ENCODE measurements at regions not wholly inside any gene's neighbourhood (a gene's known extent, or its start where the extent isn't known, plus 50 kb on each side); places are given as distances from the start of the nearest gene placed in this dataset.

DNA sequence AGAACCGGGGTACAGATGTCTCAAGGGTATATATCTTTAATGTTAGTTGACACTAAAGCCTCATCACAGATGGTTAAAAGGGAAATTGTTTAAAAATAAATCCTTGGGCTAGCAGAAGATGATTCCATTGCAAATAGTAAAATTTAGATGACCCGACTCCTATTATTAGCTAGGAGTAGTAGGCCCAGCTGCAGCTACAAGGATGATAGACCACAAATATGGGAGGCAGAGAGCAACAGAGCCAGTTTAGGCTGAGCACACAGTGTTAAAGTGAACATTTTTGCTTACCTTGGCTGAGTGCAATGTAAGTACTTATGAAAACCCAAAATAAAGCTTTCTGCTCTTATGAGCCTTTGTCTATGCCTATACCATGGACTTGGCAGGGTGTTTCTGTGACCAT is 100.5 kb upstream of the COL11A1 start:
- Mint-ChIP-seq H3K9me3 (no peaks in the 10 kb centered on the region), H3K27ac (no peak overlapping the region), H3K4me1 (no peaks in the 10 kb centered on the region), H3K27me3 (no peaks in the 10 kb centered on the region), H3K36me3 (ENCODE audit: low read depth) (no peaks in the 10 kb centered on the region), H3K4me3 (no peak overlapping the region)
- ChIA-PET CTCF (no interaction called here), POLR2A (no interaction called here)
- DNase-seq, result no peak

DNA sequence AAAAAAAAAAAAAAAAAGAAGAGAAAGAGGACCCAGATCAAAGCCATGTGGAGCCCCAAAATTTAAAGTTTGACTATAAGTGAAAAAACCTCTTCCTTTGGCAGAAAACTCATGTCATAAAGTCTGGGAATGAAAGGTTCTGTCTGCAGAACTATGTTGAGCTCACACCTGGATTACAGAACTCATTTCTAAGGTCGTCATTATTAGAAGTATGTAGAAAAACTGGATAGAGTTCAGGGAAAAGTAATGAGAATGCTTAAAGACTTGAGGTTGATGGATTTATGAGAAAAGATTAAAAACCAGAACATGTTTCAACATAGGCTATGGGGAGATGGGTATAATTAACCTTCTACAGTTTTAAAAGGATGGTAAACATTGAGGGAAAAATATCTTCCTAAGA is 90.7 kb upstream of the COL11A1 start:
- CTCF ChIA-PET, result no interaction called here
- Mint-ChIP-seq H3K36me3 (ENCODE audit: low read depth) (no peaks in the 10 kb centered on the region), H3K4me1 (no peaks in the 10 kb centered on the region), H3K27ac (no peak overlapping the region), H3K9me3 (no peaks in the 10 kb centered on the region), H3K4me3 (no peak overlapping the region), H3K27me3 (no peaks in the 10 kb centered on the region)
- no peak for DNase-seq
- POLR2A ChIA-PET, result no interaction called here

DNA sequence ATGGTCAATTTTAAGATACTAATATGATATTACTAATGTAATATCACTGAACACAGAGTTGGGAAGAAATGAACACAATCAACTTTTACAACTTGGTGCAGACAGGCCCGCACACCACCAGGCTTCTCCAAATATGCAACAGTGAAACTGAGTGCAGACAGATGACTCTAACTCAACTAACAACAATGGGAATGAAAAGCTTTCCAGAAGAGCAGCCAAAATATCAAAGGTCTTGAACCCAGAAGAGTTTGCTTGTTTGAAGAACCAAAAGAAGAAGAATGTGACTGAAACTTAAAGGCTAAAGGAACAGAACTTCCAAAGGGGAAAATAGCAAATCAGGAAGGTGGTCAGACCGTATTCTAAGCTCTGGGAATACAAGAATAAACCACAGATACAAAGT is 89.8 kb upstream of the COL11A1 start:
- no peaks in the 10 kb centered on the region for H3K36me3 Mint-ChIP-seq (ENCODE audit: low read depth)
- ChIA-PET POLR2A (no interaction called here), CTCF (no interaction called here)
- H3K27me3 Mint-ChIP-seq, result no peaks in the 10 kb centered on the region
- no peak overlapping the region for H3K4me3 Mint-ChIP-seq
- no peaks in the 10 kb centered on the region for H3K4me1 Mint-ChIP-seq
- DNase-seq, result no peak
- no peak overlapping the region for H3K27ac Mint-ChIP-seq
- H3K9me3 Mint-ChIP-seq, result no peaks in the 10 kb centered on the region

DNA sequence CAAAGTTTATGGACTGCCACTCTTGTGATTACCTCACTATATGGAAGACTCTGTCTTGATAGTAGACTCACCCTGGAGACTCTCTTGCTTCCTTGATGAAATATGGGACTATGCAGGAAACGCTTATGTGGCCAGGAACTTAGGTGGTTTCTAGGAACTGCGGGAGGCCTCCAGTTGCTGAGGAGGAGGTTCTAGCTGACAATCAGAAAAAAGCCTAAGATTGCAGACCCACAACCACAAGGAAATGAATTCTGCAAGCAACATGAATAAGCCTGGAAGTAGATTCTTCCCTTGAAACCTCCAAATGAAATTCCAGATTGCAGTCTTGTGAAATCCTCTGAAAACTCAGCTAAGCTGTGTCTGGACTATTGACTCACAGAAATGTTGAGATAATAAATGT is 88.9 kb upstream of the COL11A1 start:
- no peaks in the 10 kb centered on the region for H3K27me3 Mint-ChIP-seq
- CTCF ChIA-PET, result no interaction called here
- POLR2A ChIA-PET, result no interaction called here
- H3K36me3 Mint-ChIP-seq (ENCODE audit: low read depth), result no peaks in the 10 kb centered on the region
- no peak overlapping the region for H3K27ac Mint-ChIP-seq
- no peaks in the 10 kb centered on the region for H3K9me3 Mint-ChIP-seq
- H3K4me1 Mint-ChIP-seq, result no peaks in the 10 kb centered on the region
- no peak for DNase-seq
- no peak overlapping the region for H3K4me3 Mint-ChIP-seq

DNA sequence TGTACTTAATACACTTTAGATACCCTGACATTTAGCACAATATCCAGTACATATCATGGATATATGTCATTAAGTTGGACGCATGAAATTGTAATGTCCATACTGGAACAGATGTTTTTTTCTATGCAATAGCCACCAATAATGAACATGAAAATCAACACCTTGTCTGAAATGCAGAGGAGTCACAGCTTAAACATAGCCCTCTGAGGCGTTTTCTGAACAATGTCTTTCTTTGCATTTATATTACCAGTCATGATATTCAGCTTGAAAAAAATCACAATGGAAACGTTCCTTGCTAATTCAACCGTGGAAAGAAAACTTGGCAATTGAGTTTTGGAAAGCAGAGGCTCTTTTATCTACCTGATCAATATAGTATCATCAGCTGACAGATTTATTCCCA is 86.7 kb upstream of the COL11A1 start:
- CTCF ChIA-PET, result no interaction called here
- no peak for DNase-seq
- no peaks in the 10 kb centered on the region for H3K27me3 Mint-ChIP-seq
- no peak overlapping the region for H3K4me3 Mint-ChIP-seq
- no peaks in the 10 kb centered on the region for H3K36me3 Mint-ChIP-seq (ENCODE audit: low read depth)
- POLR2A ChIA-PET, result no interaction called here
- no peaks in the 10 kb centered on the region for H3K9me3 Mint-ChIP-seq
- no peaks in the 10 kb centered on the region for H3K4me1 Mint-ChIP-seq
- no peak overlapping the region for H3K27ac Mint-ChIP-seq

DNA sequence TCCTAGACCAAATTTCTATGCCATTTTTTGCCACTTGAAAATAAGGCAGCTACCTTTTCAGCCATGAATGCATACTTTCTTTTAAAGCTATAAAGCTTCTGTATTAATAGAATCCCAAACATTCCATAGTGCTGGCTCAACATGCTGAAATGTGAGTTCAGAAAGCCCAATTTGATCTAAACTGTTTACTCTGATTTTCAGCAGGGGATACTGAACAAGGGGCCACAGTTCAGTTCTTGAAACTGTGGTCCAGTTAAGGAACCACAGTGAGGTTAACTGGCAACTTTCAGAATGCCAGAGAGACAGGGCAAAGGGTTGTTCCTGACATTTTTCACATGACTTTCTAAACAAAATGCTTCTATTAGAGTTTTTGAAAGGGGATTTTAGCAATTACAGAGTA is 85.7 kb upstream of the COL11A1 start:
- H3K27ac Mint-ChIP-seq, result no peak overlapping the region
- no peaks in the 10 kb centered on the region for H3K27me3 Mint-ChIP-seq
- no peak overlapping the region for H3K4me3 Mint-ChIP-seq
- H3K9me3 Mint-ChIP-seq, result no peaks in the 10 kb centered on the region
- DNase-seq, result no peak
- POLR2A ChIA-PET, result no interaction called here
- no peaks in the 10 kb centered on the region for H3K4me1 Mint-ChIP-seq
- H3K36me3 Mint-ChIP-seq (ENCODE audit: low read depth), result no peaks in the 10 kb centered on the region
- CTCF ChIA-PET, result no interaction called here

DNA sequence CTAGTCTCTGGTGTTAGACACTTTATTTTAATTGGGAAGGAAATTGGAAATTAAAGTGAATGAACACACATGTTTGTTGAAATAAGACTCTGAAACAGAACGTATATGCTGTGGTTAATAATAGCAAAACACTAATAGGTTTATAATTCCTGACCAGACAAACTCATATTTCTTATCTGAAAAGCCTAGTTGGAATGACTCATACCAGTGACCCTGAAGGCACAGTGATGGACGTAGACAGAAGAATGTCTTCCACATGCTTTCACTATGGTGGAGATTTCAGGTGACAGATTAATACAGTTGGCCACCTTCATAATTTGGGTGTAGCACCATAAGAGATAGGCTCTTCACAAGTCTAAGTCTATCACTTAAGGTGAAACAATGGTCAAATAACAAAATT is 83.0 kb upstream of the COL11A1 start:
- CTCF ChIA-PET, result no interaction called here
- DNase-seq, result no peak
- Mint-ChIP-seq H3K27ac (no peak overlapping the region), H3K36me3 (ENCODE audit: low read depth) (no peaks in the 10 kb centered on the region), H3K4me1 (no peaks in the 10 kb centered on the region), H3K4me3 (no peak overlapping the region), H3K9me3 (no peaks in the 10 kb centered on the region), H3K27me3 (no peaks in the 10 kb centered on the region)
- POLR2A ChIA-PET, result no interaction called here

DNA sequence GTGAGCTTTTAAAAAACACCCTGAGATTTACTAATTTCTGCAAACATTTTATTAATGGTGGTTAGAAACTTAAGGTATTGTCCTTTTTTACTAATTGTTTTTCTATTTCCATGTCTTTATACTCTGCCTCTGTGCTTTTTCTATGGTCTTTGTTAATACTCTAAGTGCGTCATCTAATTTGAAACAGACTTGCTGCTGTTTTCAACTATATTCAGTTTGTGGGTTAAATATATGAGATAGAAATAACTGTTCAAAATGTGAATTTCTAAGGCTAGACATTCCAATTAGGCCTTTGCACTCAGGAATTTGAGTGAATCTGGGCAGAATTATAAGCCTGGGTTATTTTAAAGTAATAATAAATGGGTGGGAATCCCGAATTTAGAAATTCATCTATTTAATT is 82.4 kb upstream of the COL11A1 start:
- Mint-ChIP-seq H3K27ac (no peak overlapping the region), H3K4me1 (no peaks in the 10 kb centered on the region), H3K4me3 (no peak overlapping the region), H3K9me3 (peaks cover under 1% of the 10 kb centered on the region), H3K27me3 (no peaks in the 10 kb centered on the region), H3K36me3 (ENCODE audit: low read depth) (no peaks in the 10 kb centered on the region)
- CTCF ChIA-PET, result no interaction called here
- POLR2A ChIA-PET, result no interaction called here
- no peak for DNase-seq

DNA sequence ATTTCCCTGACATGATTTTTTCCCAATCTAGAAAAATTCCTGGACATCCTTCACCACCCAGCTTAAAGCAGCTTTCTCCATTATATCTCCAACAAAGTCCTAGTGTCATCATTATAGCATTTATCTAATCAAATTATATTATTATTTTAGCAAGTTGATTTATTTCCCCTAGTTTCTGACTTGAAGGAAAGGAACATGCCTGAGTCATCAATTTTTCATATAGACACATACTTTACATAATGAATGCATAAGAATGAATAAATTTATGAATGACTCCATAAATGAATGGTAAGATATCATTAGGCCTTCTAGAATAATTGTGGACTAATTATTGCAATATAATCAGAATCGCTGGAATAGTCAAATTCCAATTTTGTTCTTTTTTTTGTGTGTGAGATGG is 79.4 kb upstream of the COL11A1 start:
- no peaks in the 10 kb centered on the region for H3K4me1 Mint-ChIP-seq
- H3K4me3 Mint-ChIP-seq, result no peak overlapping the region
- ChIA-PET POLR2A (no interaction called here), CTCF (no interaction called here)
- peaks cover 4% of the 10 kb centered on the region for H3K9me3 Mint-ChIP-seq
- no peaks in the 10 kb centered on the region for H3K36me3 Mint-ChIP-seq (ENCODE audit: low read depth)
- DNase-seq, result no peak
- no peaks in the 10 kb centered on the region for H3K27me3 Mint-ChIP-seq
- H3K27ac Mint-ChIP-seq, result no peak overlapping the region

DNA sequence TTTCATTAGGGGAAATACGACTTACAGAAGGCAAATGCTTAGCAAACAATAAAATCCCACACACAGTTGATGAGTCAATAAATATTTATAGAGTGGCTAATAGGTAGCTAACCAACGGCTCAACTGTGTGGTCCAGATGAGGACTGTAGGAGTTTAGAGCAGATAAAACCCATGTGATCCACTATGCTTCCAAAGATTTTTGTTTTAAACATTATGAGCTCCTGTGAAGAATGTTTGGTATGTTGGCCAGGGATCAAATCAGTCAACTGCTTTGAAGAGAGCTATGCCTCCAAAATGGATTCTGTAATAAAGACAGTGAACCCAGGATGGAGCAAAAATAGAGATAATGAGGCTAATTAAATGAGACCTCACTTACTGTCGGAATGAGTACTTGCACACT is 72.3 kb upstream of the COL11A1 start:
- no peak overlapping the region for H3K4me3 Mint-ChIP-seq
- H3K4me1 Mint-ChIP-seq, result no peaks in the 10 kb centered on the region
- CTCF ChIA-PET, result no interaction called here
- H3K27me3 Mint-ChIP-seq, result no peaks in the 10 kb centered on the region
- H3K9me3 Mint-ChIP-seq, result peaks cover 3% of the 10 kb centered on the region
- H3K27ac Mint-ChIP-seq, result no peak overlapping the region
- H3K36me3 Mint-ChIP-seq (ENCODE audit: low read depth), result no peaks in the 10 kb centered on the region
- DNase-seq, result no peak
- POLR2A ChIA-PET, result no interaction called here

DNA sequence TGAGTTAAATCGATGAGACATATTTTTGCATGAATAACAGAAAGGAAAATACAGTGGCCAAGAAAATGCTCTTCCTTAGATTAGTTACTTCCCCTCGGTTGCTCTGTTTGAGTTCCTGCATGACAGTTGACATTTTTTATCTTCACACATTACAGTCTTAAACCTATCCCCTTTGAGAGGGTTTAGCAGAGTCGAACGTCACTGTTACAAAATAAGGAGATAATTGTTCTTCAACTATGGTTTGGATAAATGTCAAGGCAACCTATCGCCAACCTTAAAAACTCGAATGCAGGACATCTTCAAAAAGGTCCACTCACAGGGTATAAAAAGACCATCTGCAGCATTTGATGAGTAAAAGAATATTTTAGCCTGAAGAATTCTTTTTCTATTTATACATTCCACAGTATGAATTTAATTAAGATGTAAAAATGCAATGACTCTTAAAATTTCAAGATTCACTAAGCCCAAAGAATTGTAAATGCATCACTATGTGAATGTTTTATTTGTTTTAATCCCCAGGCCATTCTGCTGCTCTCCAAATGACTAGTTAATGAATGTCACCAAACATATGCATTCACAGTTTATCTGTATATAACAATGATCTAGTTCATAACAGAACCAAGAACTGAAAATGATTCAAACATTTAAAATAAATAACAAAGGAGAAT is 68.9 kb upstream of the COL11A1 start:
- Mint-ChIP-seq H3K27me3 (no peaks in the 10 kb centered on the region), H3K27ac (no peak overlapping the region), H3K9me3 (no peaks in the 10 kb centered on the region), H3K4me3 (no peak overlapping the region), H3K36me3 (ENCODE audit: low read depth) (no peaks in the 10 kb centered on the region), H3K4me1 (no peaks in the 10 kb centered on the region)
- DNase-seq, result no peak
- ChIA-PET CTCF (no interaction called here), POLR2A (no interaction called here)

DNA sequence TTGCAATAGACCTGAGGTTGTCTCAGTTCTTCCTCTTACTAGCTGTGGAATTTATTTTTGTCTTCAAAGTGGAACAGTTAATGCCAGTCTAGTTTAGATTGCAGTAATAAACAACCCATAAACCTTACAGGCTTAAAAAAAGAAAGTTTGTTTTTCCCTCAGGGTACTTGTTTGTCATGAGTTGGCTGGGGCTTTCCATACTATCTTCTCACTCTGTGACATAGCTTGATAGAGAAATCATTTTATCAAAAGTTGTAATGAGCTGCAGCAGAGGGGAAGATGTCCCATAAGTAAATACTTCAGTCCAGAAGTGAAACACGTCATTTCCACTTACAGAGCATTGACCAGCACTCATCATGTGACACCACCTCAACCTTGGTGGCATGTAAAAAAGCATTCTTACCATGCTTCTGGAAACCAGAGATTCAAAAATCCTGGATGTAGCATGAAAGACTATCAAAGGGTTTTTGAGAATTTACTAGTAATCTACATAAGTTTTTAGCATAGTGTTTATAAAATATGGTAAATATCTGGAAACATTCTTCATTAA is 62.8 kb upstream of the COL11A1 start:
- H3K36me3 Mint-ChIP-seq (ENCODE audit: low read depth), result no peaks in the 10 kb centered on the region
- no peak overlapping the region for H3K27ac Mint-ChIP-seq
- H3K27me3 Mint-ChIP-seq, result no peaks in the 10 kb centered on the region
- H3K4me3 Mint-ChIP-seq, result no peak overlapping the region
- no peak for DNase-seq
- ChIA-PET POLR2A (no interaction called here), CTCF (no interaction called here)
- H3K9me3 Mint-ChIP-seq, result no peaks in the 10 kb centered on the region
- no peaks in the 10 kb centered on the region for H3K4me1 Mint-ChIP-seq

DNA sequence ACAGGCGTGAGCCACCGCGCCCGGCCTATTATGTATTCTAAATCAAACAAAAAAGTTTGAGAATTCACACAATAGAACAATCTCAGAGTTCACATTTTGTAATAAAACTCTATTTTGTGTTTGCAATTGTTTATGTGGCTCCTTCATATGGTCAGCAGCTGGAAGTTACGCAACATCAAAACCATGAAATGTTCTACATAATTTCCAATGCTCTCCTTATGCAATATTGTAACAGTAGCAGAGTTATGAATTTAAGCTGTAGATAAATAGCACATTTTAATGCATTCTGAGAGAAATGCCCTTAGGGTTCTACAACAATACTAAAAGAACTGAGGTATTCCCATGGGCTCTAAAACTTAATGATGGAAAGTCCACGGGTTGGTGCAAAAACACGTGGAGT is 62.3 kb upstream of the COL11A1 start:
- CTCF ChIA-PET, result no interaction called here
- POLR2A ChIA-PET, result no interaction called here
- Mint-ChIP-seq H3K27me3 (no peaks in the 10 kb centered on the region), H3K4me3 (no peak overlapping the region), H3K27ac (no peak overlapping the region), H3K36me3 (ENCODE audit: low read depth) (no peaks in the 10 kb centered on the region), H3K4me1 (no peaks in the 10 kb centered on the region), H3K9me3 (peaks cover 2% of the 10 kb centered on the region)
- DNase-seq, result no peak

DNA sequence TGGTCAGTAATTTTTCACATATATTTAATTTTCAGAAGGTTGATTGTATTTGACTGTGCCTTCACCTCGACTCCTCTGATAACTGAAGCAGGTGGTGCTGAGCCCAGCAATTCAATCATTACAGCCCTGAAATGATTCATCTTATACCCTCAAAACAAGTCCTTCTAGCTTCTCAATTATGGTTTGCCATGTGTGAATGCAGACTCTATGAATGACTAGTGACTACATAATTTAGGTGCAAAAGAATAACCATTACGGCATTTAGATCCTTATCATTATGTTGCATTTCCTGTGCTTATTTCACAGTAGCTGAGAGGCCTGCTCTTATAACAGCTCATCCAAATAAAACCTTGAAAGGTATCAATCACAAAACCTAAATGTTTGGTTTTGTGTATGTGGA is 54.0 kb upstream of the COL11A1 start:
- Mint-ChIP-seq H3K27me3 (no peaks in the 10 kb centered on the region), H3K4me3 (no peak overlapping the region), H3K36me3 (ENCODE audit: low read depth) (no peaks in the 10 kb centered on the region), H3K4me1 (no peaks in the 10 kb centered on the region), H3K9me3 (peaks cover 2% of the 10 kb centered on the region), H3K27ac (no peak overlapping the region)
- CTCF ChIA-PET, result interaction anchor here (0.7 kb wide), 1 partner anchor 11 kb away, joined by 4 read pairs; no protein-coding TSS in a partner anchor
- POLR2A ChIA-PET, result no interaction called here
- DNase-seq, result no peak

Measured in activated CD4-positive, alpha-beta T cell treated with anti-CD3 and anti-CD28 coated beads, Interleukin-2, amount 10 ng/mL, durations not matched to agents 7 days and 5 days (primary cell).